H9 (cell line): ENCODE measurements at regions not wholly inside any gene's neighbourhood (a gene's known extent, or its start where the extent isn't known, plus 50 kb on each side); places are given as distances from the start of the nearest gene placed in this dataset.
A peak's percentile ranks its signal among the peaks of the same experiment; 100 is the strongest.

Source experiments
- DNase-seq: peaks from one replicate; pipeline ENCODE4 v3.0.0-alpha.2; 2017
- H2AFZ ChIP-seq: one replicate; pipeline ENCODE4 v1.6.1; 2013; ENCODE audit warnings: mild to moderate bottlenecking, low read length, control low read depth, moderate library complexity
- H2AK5ac ChIP-seq: 2 replicates; pipeline ENCODE4 v1.6.1; 2013; ENCODE audit warnings: low read length, control low read depth, mixed read lengths; ENCODE audit not compliant: insufficient read length
- H2BK120ac ChIP-seq: one replicate; pipeline ENCODE4 v1.6.1; 2013; ENCODE audit warnings: low read depth, mild to moderate bottlenecking, low read length, control low read depth, inconsistent platforms; ENCODE audit not compliant: poor library complexity, severe bottlenecking
- H2BK12ac ChIP-seq: 2 replicates; pipeline ENCODE4 v1.6.1; 2013; ENCODE audit warnings: low read length, control low read depth, mixed read lengths, low read depth; ENCODE audit not compliant: insufficient read length
- H2BK15ac ChIP-seq: 2 replicates; pipeline ENCODE4 v1.6.1; 2013; ENCODE audit warnings: low read depth, low read length, control low read depth
- H2BK20ac ChIP-seq: one replicate; pipeline ENCODE4 v1.6.1; 2013; ENCODE audit warnings: low read depth, mild to moderate bottlenecking, low read length, control low read depth, inconsistent platforms; ENCODE audit not compliant: poor library complexity, severe bottlenecking
- H2BK5ac ChIP-seq: 2 replicates; pipeline ENCODE4 v1.6.1; 2013; ENCODE audit warnings: low read length, control low read depth, mixed read lengths; ENCODE audit not compliant: insufficient read length
- H3K14ac ChIP-seq: 2 replicates; pipeline ENCODE4 v1.6.1; 2013; ENCODE audit warnings: low read length, control low read depth; ENCODE audit not compliant: insufficient read depth
- H3K18ac ChIP-seq: 2 replicates; pipeline ENCODE4 v1.6.1; 2013; ENCODE audit warnings: low read depth, mild to moderate bottlenecking, mixed read lengths, low read length, control low read depth; ENCODE audit not compliant: insufficient read length
- H3K23ac ChIP-seq: 2 replicates; pipeline ENCODE4 v1.6.1; 2013; ENCODE audit warnings: low read length, control low read depth, mixed read lengths, low read depth; ENCODE audit not compliant: insufficient read length
- H3K23me2 ChIP-seq: 2 replicates; pipeline ENCODE4 v1.6.1; 2013; ENCODE audit warnings: low read depth, mild to moderate bottlenecking, mixed read lengths, low read length, control low read depth; ENCODE audit not compliant: insufficient read length, poor library complexity, severe bottlenecking
- H3K27ac ChIP-seq: 2 replicates; pipeline ENCODE4 v1.5.1; 2013; ENCODE audit warnings: low read length, control low read depth, mixed read lengths, low read depth; ENCODE audit not compliant: insufficient read length
- H3K27me3 ChIP-seq: 2 replicates; pipeline ENCODE4 v1.6.1; 2013; ENCODE audit warnings: low read length, control low read depth, inconsistent platforms; ENCODE audit not compliant: insufficient read depth
- H3K4ac ChIP-seq: 2 replicates; pipeline ENCODE4 v1.6.1; 2013; ENCODE audit warnings: low read depth, mild to moderate bottlenecking, control low read depth, inconsistent platforms, low read length, moderate library complexity
- H3K4me1 ChIP-seq: 2 replicates; pipeline ENCODE4 v1.6.1; 2013; ENCODE audit warnings: low read length, control low read depth, inconsistent platforms; ENCODE audit not compliant: insufficient read depth
- H3K4me2 ChIP-seq: 2 replicates; pipeline ENCODE4 v1.6.1; 2013; ENCODE audit warnings: low read length, control low read depth, mixed read lengths; ENCODE audit not compliant: insufficient read length, insufficient read depth
- H3K56ac ChIP-seq: 2 replicates; pipeline ENCODE4 v1.6.1; 2013; ENCODE audit warnings: low read depth, mild to moderate bottlenecking, mixed read lengths, low read length, control low read depth; ENCODE audit not compliant: insufficient read length
- H3K79me1 ChIP-seq: 2 replicates; pipeline ENCODE4 v1.6.1; 2013; ENCODE audit warnings: low read depth, mild to moderate bottlenecking, moderate library complexity, low read length, control low read depth, inconsistent platforms; ENCODE audit not compliant: insufficient read depth, poor library complexity, severe bottlenecking
- H3K79me2 ChIP-seq: 2 replicates; pipeline ENCODE4 v1.6.1; 2013; ENCODE audit warnings: low read length, control low read depth, inconsistent platforms; ENCODE audit not compliant: insufficient read depth
- H3K9ac ChIP-seq: 2 replicates; pipeline ENCODE4 v1.6.1; 2013; ENCODE audit warnings: low read length, control low read depth, mixed read lengths; ENCODE audit not compliant: insufficient read length; ENCODE audit errors: extremely low read depth
- H3K9me3 ChIP-seq: one replicate; pipeline ENCODE4 v1.6.1; 2013; ENCODE audit warnings: low read depth, low read length, inconsistent platforms; ENCODE audit not compliant: control insufficient read depth
- H3T11ph ChIP-seq: one replicate; pipeline ENCODE4 v1.6.1; 2013; ENCODE audit warnings: mild to moderate bottlenecking, low read length, control low read depth, inconsistent platforms
- H4K20me1 ChIP-seq: one replicate; pipeline ENCODE4 v1.6.1; 2013; ENCODE audit not compliant: control insufficient read depth, insufficient read length, insufficient read depth
- H4K5ac ChIP-seq: 2 replicates; pipeline ENCODE4 v1.6.1; 2013; ENCODE audit warnings: low read depth, mild to moderate bottlenecking, mixed read lengths, low read length, control low read depth; ENCODE audit not compliant: insufficient read length
- H4K8ac ChIP-seq: replicated peaks from 2 replicates; pipeline ENCODE4 v1.6.1; 2013; ENCODE audit warnings: low read length, control low read depth, mixed read lengths, low read depth; ENCODE audit not compliant: insufficient read length
- H4K91ac ChIP-seq: 2 replicates; pipeline ENCODE4 v1.6.1; 2013; ENCODE audit warnings: low read depth, mild to moderate bottlenecking, moderate library complexity, mixed read lengths, low read length, control low read depth; ENCODE audit not compliant: insufficient read length
- H3K27ac Mint-ChIP-seq, 3 experiments: 2 replicates in 2 of 3; 3 replicates in 1 of 3; pipeline ENCODE4 v1.8.0; 2020 to 2021; ENCODE audit warnings: mixed read lengths in 3 of 3, mild to moderate bottlenecking in 1 of 3, moderate library complexity in 1 of 3
- H3K27me3 Mint-ChIP-seq: 2 replicates; pipeline ENCODE4 v1.8.0; 2021; ENCODE audit warnings: low read depth, mild to moderate bottlenecking, moderate library complexity, mixed read lengths
- H3K36me3 Mint-ChIP-seq, 3 experiments: 2 replicates in 2 of 3; 3 replicates in 1 of 3; pipeline ENCODE4 v1.8.0; 2020 to 2021; ENCODE audit warnings: low read depth in 3 of 3, mixed read lengths in 3 of 3; ENCODE audit not compliant: insufficient read depth in 1 of 3
- H3K4me1 Mint-ChIP-seq, 2 experiments: 2 replicates each; pipeline ENCODE4 v1.8.0; 2020; ENCODE audit warnings: mixed read lengths in 2 of 2
- H3K4me3 Mint-ChIP-seq, 2 experiments: 2 replicates in 1 of 2; 3 replicates in 1 of 2; pipeline ENCODE4 v1.8.0; 2020 to 2021; ENCODE audit warnings: mild to moderate bottlenecking in 2 of 2, mixed read lengths in 2 of 2, moderate library complexity in 1 of 2
- H3K9me3 Mint-ChIP-seq, 2 experiments: 2 replicates in 1 of 2; 3 replicates in 1 of 2; pipeline ENCODE4 v1.8.0; 2020; ENCODE audit warnings: mild to moderate bottlenecking in 2 of 2, mixed read lengths in 2 of 2, moderate library complexity in 1 of 2
- CTCF ChIP-seq: fragments of 200-600 bp; sonication (generic); conservative IDR thresholded peaks from 3 replicates; pipeline ENCODE4 v1.8.0; 2021; ENCODE audit warnings: antibody characterized with exemption, mild to moderate bottlenecking
- WGBS: extraction: QIAGEN DNeasy Blood & Tissue Kit; methylation state at CpG from one replicate; pipeline ENCODE4 v1.1.7; 2013; ENCODE audit warnings: missing lambda C conversion rate, low lambda C conversion rate, mixed read lengths; ENCODE audit not compliant: insufficient read length; ENCODE audit errors: extremely low coverage; 5-methylcytosine and 5-hydroxymethylcytosine counted together

DNA sequence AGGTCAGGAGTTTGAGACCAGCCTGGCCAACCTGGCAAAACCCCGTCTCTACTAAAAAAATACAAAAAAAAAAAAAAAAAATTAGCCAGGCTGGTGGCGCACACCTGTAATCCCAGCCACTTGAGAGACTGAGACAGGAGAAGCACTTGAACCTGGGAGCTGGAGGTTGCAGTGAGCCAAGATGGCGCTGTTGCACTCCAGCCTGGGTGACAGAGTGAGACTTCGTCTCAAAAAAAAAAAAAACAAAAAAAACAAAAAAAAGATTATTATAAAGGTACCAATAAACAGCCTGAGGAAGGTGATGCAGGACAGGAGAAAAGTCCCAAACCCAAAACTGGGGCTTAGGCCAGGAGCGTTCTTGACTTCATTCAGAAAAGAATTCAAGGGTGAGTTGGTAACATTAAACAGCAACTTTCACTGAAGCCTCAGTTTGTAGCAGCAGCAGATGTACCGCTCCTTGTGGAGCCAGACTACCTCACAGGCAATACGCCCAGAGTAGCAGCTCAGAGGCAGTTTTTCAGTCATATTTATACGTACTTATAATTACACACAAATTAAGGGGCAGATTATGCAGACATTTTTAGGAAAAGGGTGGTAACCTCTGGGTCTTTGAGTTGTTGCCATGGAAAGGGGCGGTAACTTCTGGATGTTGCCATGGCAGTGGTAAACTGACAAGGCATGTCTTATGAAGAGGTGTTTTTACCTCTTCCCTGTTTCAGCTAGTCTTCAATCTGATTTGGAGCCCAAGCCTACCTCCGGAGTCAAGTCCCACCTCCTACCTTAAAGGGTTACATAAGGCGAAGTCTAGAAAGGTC lies 1596.6 kb upstream of the CELF4 start:
- no peaks in the 10 kb centered on the region for H4K20me1 ChIP-seq
- H4K91ac ChIP-seq: no peak overlapping the region
- no peak overlapping the region for H3K14ac ChIP-seq
- WGBS: no CpG with 5 or more reads among the region's 11 CpGs
- no peak overlapping the region for H2BK15ac ChIP-seq
- no peak overlapping the region for H4K5ac ChIP-seq
- no peak overlapping the region for H2BK20ac ChIP-seq
- no peak overlapping the region for H3K27ac ChIP-seq
- H3K23ac ChIP-seq: no peak overlapping the region
- no peak overlapping the region for H4K8ac ChIP-seq
- H3K4me2 ChIP-seq: no peak overlapping the region
- no peaks in the 10 kb centered on the region for H3K79me1 ChIP-seq
- Mint-ChIP-seq H3K27ac (no peak overlapping the region), H3K27me3 (no peaks in the 10 kb centered on the region), H3K4me3 (no peak overlapping the region), H3K9me3 (peaks cover 6 to 7% of the 10 kb centered on the region in 2 experiments; a peak in 4 of 5 replicates), H3K4me1 (peaks cover 0 to 2% of the 10 kb centered on the region in 2 experiments; a peak in 2 of 4 replicates), H3K36me3 (peaks cover 0 to 6% (median 0%) of the 10 kb centered on the region in 3 experiments; a peak in 2 of 7 replicates)
- H3K56ac ChIP-seq: no peak overlapping the region
- H3K23me2 ChIP-seq: no peaks in the 10 kb centered on the region
- H2AK5ac ChIP-seq: no peak overlapping the region
- no peak overlapping the region for H3K4ac ChIP-seq
- H3K9ac ChIP-seq: no peak overlapping the region
- TF ChIP-seq CTCF: peak; percentile 35; the same call in 2 of the 3 replicates
- DNase-seq: no peak
- H3T11ph ChIP-seq: no peak overlapping the region
- H3K4me1 ChIP-seq: no peaks in the 10 kb centered on the region
- H3K79me2 ChIP-seq: no peaks in the 10 kb centered on the region
- H2BK120ac ChIP-seq: no peak overlapping the region
- H3K18ac ChIP-seq: no peak overlapping the region
- no peak overlapping the region for H2BK5ac ChIP-seq
- no peak overlapping the region for H2AFZ ChIP-seq
- no peak overlapping the region for H2BK12ac ChIP-seq
- no peaks in the 10 kb centered on the region for H3K27me3 ChIP-seq
- H3K9me3 ChIP-seq: no peaks in the 10 kb centered on the region
